GM12875 (cell line): ENCODE measurements at regions not wholly inside any gene's neighbourhood (a gene's known extent, or its start where the extent isn't known, plus 50 kb on each side); places are given as distances from the start of the nearest gene placed in this dataset.

ENCODE experiments used
- H3K4me3 ChIP-seq: one replicate; pipeline ENCODE4 v1.5.1; 2011; ENCODE audit warnings: low read depth, low read length, control low read depth
- CTCF ChIP-seq: IDR thresholded peaks from 2 replicates; pipeline ENCODE4 v1.5.1; 2011; ENCODE audit warnings: low read depth, mild to moderate bottlenecking, control low read depth, inconsistent platforms, low read length, moderate library complexity, borderline replicate concordance; ENCODE audit not compliant: insufficient read depth

GRCh38 chr4:162803378-162803777 lies 363.3 kb downstream of the NAF1 start:
- no peak for TF ChIP-seq CTCF

DNA sequence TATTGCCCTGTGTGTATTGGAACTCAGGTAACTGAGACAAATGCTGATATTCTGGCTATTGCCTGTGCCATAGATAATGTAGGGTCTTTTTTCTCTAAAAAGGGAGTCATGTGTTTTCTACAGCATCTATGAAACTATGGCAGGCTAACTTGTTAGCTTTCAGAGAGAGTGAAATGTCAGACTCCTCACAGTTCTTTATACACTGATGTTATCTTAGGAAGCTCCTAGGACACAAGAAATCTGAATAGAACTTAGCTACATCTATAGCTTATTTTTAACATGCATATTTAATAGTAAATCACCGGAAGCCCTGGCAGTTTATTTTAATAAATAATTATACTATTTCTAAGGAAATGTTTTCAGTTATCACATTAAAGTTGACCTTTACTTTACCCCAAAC lies 369.6 kb downstream of the NAF1 start:
- no peak for TF ChIP-seq CTCF
- no peak overlapping the region for H3K4me3 ChIP-seq

More at GRCh38 chr4:162803378-162803777, 363.3 kb downstream of the NAF1 start:
- no peak overlapping the region for H3K4me3 ChIP-seq

GRCh38 chr4:162793571-162793970 lies 373.1 kb downstream of the NAF1 start:
- no peak for TF ChIP-seq CTCF
- H3K4me3 ChIP-seq: no peak overlapping the region

DNA sequence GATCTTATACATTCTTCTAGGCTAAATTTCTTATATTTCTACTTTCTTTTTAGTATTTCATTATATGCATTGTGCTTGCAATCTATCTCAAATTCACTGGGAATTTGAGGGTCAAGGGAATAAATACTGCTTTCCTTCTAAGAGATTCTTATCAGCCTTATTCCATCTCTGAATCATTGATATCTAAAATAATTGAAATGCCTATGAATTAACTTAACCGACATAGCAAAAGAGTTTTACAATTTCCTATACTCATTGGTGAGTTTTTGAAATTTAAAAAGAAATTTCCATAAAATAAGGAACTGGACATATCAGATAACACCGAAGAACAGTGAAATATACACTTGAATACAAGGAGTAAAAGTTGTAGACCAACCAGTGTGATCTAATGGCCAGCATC lies 373.7 kb downstream of the NAF1 start:
- no peak overlapping the region for H3K4me3 ChIP-seq
- no peak for TF ChIP-seq CTCF

- TF ChIP-seq CTCF: no peak
- H3K4me3 ChIP-seq: no peak overlapping the region
These were observed 375.5 kb downstream of the NAF1 start for GRCh38 chr4:162791226-162791625.

DNA sequence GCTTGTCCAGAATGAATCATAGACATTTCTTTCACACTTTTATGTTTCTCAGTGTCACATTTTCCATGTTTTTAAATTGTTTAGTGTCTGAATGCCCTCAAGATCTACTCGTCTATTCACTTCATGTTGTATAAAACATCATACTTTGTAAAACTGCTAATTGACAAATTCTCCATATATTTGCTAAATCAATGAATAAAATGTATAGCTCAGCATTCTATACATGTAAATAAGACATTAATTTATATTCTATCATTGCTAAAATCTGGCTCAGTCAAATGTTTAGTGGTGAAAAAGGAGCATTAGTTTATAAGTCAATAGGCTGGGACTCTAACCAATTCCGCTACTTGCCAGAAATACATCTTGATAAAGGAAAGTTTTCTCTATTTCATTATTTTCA lies 379.6 kb downstream of the NAF1 start:
- TF ChIP-seq CTCF: no peak
- H3K4me3 ChIP-seq: no peak overlapping the region

DNA sequence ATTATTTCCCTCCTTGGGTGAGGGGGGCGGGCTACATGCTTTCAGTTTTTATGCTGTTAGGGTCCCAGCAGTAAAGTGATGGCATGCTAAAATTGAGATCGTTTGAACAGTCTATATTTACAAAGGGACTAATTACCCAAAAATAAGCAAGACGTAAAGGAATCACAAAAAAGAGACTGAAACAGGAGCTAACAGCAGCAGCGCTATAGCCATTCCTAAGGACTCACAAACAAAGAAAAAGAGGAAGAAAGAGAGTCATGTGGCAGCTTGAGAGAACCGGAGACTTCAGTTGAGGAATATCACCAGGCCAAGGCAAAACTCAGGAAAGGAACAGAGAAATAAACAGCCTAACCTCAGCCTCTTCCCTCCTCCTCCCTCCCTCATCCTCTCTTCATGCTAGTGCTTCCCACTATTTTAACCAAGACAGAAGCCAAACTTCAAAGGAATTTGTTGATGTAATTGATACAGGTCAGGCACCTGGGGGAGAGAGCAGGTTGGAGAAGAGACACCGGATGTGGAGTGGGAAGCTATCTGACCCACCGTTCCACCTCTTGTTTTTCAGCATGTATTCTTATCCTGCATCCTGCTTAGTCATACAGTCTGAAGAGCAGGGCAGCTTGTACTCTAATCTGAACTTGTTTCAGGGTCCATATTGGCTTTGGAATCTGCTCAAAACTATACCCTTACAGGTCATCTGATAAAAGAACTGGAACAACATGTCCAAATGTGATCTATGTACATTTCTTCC lies 383.7 kb downstream of the NAF1 start:
- H3K4me3 ChIP-seq: no peak overlapping the region
- TF ChIP-seq CTCF: no peak
